NCI-H345 treated with DMSO at 0.1 percent for 48 hours (cell line): ENCODE measurements at regions not wholly inside any gene's neighbourhood (a gene's known extent, or its start where the extent isn't known, plus 50 kb on each side); places are given as distances from the start of the nearest gene placed in this dataset.

Experiments
- DNase-seq: peaks from one replicate; lab custom pipeline; 2025; ENCODE audit not compliant: unreplicated experiment; lab: John Stamatoyannopoulos, UW

DNA sequence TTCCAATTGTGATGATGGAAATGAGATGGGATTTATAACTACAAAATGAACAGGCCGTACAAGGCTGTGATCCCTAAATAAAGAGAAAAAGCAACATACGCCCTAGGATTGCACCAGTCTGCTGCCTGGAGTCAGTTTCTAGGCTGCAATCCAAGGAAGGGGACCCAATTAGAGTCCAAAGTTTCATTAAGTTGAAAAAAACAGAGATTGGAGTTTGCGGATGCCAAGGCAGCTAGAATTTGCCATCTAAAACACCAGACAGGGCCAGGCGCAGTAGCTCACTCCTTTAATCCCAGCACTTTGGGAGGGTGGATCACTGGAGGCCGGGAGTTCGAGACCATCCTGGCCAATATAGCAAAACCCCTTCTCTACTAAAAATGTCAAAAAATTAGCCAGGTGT, 661.0 kb downstream of the RPS29 start:
- no peak for DNase-seq

DNA sequence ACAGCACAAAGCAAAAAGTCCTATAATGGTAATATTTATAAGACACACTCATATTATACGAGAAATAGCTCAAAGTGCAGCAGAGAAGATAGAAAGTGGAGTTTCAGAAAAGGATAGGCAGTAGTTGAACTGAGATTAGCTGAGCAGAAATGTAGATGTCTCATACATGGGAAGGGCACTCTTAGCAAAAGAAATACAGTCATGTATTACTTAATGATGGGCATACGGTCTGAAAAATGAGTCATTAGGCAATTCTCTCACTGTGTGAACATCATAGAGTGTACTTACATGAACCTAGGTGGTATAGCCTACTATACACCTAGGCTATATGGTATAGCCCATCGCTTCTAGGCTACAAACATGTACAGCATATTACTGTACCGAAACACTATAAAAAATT, 671.3 kb downstream of the RPS29 start:
- DNase-seq: no peak

- no peak for DNase-seq
Observed at GRCh38 chr14:48914382-48914781, 671.8 kb downstream of the RPS29 start.

GRCh38 chr14:48900565-48900964, 685.6 kb downstream of the RPS29 start:
- no peak for DNase-seq

DNA sequence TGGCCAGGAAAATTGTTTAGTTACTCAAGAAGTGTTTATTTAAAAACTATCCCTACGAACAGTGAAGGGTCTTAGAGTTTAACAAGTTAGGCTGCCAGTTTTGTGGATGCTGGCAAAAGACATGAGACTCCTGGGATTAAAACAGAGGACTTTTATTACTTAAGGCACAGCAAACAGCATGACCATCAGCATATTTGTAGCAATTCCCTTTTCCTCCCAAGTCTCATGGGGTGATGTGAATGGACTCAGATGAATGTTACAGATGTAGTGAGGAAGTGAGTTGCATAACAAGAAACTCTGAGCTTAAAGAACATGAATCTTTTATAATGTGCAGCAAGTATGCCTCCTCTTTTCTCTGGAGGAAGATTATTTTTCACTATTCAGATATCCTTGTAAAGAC, 695.8 kb downstream of the RPS29 start:
- DNase-seq: no peak

DNA sequence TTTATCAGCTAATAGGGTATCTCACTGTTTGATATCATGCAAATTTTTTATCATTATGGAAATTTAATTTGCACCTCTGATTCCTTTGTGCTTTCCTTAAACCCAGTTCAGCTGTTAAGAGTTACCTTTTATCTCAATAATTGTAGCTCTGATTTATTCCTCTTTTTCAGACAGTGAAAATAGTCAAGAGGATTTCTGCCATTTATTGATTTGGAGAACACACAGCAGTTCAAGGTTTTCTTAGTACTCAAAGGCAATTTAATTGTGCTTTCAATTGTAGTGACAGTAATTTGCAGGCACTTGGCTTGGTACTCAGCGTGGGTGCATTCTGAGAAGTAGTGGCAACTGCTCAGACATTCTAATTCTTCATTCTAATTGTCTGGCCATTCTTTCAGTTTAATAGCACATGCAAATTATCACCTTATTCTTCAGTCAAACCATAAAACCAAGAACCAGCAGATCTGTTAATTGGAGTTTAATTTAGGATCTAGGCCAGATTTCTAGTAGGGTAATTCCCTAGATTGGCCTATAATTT, 709.3 kb downstream of the RPS29 start:
- DNase-seq: peak; percentile 1

DNA sequence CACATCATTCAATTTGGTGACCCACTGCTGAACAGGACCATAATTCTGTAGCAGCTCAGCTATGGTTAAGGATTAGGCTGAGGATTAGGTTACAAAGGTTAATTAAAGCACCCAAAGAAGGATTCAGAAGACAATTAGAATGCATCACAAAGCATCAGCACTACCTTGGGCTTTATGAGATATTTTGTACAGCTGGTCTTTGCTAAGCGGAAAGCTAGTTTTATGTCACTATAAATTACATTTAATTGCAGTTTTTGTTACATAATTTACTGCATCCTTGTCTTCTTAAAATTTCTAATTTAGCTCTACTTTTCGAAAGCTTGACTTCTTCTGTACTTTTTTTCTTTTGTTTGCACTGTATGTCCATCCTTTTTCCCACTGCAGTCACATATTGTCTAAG, 711.5 kb downstream of the RPS29 start:
- no peak for DNase-seq

GRCh38 chr14:48857366-48857765, 728.8 kb downstream of the RPS29 start:
- no peak for DNase-seq

DNA sequence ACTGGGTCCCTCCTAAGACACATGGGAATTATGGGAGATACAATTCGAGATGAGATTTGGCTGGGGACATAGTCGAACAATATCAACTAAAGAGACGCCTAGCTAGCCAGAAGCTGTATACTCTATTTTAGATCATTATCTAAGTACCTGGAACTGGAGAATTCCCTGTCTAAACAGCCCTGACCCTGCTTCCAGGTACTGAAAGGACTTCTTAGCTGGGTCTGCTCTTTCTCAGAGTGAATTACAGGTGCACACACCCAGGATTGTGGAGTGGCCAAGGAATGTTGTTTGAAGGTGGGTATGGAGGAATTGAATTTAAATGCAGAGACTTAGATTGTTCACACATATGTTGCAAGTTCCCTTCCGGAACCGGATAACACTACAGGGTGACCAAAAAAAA, 733.0 kb downstream of the RPS29 start:
- no peak for DNase-seq

DNA sequence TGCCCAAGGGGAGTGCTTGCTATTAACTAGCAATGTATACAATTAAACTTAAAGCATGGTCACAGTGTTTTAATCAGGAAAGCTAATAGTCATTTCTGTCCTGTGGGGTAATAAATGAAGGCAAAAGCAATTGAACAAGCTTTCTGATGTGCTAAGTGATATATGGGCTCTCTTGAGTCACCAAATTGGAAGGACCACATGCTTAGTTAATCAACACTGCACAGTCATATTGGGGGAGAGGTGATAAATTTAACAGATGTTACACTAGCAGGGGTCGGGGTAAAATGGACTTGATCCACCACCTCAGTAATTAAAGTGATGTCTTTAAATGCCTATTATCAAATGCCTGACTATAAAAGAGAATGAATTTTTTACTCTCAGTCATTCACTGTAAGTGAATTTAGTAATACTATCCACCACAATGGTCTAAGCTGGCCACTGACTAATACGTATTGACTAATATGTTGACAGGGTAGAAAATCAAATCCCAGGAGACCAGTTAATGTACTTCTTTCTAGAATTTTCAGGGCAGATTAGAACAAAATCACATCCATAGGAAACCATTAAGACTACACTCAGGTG, 736.3 kb downstream of the RPS29 start:
- DNase-seq: no peak

DNA sequence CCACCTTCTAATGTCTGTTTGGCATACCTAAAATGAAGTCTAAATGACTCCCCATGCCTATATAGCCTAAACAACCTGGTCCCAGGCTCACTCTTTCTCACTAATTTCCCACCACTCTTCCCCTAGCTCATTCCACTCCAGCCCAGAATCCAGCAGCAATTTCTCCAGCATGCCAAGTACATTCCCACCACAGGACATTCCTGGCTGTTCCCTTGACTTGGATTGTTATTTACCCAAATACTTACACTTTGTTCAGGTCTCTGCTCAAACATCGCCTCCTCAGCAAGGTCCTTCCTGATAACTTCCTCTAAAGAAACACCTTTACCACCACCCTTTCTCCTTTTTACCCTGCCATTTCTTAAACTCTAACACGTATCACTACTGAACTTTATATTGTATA, 743.4 kb downstream of the RPS29 start:
- DNase-seq: no peak

GRCh38 chr14:48826058-48826457, 760.1 kb downstream of the RPS29 start:
- DNase-seq: no peak

GRCh38 chr14:48814562-48814961, 771.6 kb downstream of the RPS29 start:
- DNase-seq: no peak

DNA sequence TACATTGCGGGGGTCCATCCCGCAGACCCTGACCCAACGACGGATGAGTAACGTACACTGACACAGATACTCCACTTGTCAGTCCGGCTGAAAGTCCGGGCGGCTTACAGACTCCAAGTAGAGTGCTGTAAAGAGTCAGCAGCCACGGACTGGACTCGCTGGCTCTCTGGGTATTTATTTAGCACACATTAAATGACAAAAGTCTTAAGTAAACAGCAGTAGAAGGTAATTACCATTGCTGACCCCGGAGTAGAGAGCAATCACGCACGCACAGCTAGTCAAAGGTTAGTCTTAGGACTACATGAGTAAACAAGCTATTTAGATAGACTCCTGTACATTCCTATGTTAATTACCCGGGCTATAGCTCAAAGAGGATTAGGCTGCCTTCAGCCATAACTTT, 780.9 kb downstream of the RPS29 start:
- no peak for DNase-seq

DNA sequence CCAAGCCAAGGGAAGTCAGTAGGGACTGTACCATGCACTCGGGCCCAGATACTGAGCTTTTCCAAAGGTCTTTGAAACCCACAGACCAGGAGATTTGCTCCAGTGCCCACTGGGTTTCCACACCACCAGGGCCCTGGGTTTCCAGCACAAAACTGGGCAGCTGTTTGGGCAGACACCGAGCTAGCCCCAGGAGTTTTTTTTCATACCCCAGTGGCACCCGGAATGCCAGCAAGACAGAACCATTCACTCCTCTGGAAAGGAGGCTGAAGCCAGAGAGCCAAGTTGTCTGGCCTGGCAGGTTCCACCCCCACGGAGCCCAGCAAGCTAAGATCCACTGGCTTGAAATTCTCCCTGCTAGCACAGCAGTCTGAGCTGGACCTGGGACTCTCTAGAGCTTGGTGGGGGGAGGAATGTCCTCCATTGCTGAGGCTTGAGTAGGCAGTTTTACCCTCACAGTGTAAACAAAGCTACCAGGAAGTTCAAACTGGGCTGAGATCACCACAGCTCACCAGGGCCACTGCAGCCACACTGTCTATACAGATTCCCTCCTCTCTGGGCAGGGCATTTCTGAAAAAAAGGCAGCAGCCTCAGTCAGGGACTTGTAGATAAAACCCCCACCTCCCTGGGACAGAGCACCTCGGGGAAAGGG, 793.7 kb downstream of the RPS29 start:
- no peak for DNase-seq

DNA sequence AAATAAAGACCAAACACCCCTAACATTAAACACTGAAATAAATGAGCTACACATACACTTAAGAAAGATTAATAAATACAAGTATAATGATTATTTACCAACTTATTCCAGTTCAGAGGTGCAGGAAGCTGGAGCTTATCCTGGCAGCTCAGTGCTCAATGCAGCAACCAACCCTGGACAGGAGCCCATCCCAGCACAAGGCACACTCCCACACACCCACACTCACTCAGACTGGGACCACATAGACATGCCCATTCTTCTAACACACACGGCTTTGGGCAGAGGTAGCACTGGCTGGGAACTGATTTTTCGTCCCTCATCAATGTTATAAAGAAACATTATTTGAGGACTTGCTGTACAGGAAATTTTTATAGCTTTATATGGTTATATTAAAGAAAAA, 797.4 kb downstream of the RPS29 start:
- no peak for DNase-seq

GRCh38 chr14:48786498-48786897, 799.7 kb downstream of the RPS29 start:
- DNase-seq: no peak

DNA sequence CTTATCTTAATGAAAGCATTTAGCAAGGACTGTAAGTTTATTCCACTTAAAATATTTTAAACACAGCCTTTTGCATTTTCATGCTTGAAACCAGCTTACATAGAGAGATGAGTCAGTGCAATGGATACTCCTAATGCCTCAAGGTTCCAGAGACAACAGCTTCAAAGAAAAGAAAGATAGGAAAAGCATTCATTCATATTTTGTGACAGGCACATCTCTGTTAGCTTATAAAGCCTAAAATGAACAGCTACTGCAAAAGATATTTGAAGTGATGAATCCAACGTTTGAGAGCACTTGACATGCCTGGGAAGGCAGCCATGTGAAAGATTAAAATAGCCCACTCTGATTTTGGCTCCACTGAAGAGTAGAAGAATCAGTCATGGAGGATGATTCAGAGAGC, 814.5 kb downstream of the RPS29 start:
- no peak for DNase-seq

GRCh38 chr14:48751293-48751692, 834.9 kb downstream of the RPS29 start:
- no peak for DNase-seq

- DNase-seq: no peak
Observed at GRCh38 chr14:48748151-48748675, 838.0 kb downstream of the RPS29 start.

DNA sequence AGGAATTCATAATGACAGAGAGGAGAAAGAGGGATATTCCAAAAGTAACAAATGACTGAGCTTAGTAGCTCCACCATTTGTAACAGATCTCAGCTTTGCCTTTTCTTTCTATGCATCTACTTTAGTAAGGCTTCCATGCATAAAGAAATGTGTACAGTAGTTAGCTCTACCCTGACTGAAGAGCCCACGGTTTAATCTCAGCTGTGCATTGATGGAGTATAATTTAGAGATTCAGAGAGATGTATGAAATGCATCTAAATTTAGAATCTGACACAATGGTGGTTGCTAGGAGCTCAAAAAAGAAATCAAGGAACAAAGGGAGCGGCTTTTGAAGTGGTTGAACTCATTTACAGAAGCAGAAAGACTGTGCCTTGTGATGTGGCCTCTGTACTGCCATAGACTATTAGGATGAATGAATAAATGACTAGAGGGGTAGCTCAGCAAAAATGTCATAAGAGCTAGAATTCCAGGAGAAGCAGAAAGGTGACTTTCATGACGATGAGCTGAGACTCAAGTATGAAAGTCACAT, 838.6 kb downstream of the RPS29 start:
- DNase-seq: peak; percentile 47

GRCh38 chr14:48744202-48744601, 842.0 kb downstream of the RPS29 start:
- DNase-seq: no peak
